GM23338 (cell line): ENCODE measurements at regions not wholly inside any gene's neighbourhood (a gene's known extent, or its start where the extent isn't known, plus 50 kb on each side); places are given as distances from the start of the nearest gene placed in this dataset.

ENCODE experiments used
- ATAC-seq: fragments of 200-7000 bp; cut with Tn5 transposase; 3 replicates; pipeline ENCODE4 v1.9.1; 2020
- DNase-seq: peaks from one replicate; pipeline ENCODE4 v3.0.0-alpha.2; 2015; ENCODE audit warnings: low spot score
- H2AFZ ChIP-seq: fragments of 200-600 bp; sonication (generic); 2 replicates; pipeline ENCODE4 v1.8.0; 2016; ENCODE audit warnings: antibody characterized with exemption, mild to moderate bottlenecking, moderate library complexity
- H3F3A ChIP-seq: fragments of 200-600 bp; sonication (generic); replicated peaks from 2 replicates; pipeline ENCODE4 v1.8.0; 2017; ENCODE audit warnings: antibody characterized with exemption, mixed run types, low read depth
- H3K27ac ChIP-seq: fragments of 200-600 bp; sonication (generic); 2 replicates; pipeline ENCODE4 v1.6.1; 2016; ENCODE audit warnings: low read depth
- H3K27me3 ChIP-seq: fragments of 200-600 bp; sonication (generic); 2 replicates; pipeline ENCODE4 v1.8.0; 2016; ENCODE audit warnings: mild to moderate bottlenecking, mixed run types, moderate library complexity; ENCODE audit not compliant: insufficient read depth
- H3K36me3 ChIP-seq: fragments of 200-600 bp; sonication (generic); 2 replicates; pipeline ENCODE4 v1.8.0; 2016; ENCODE audit warnings: mild to moderate bottlenecking; ENCODE audit not compliant: insufficient read depth
- H3K4me1 ChIP-seq: fragments of 200-600 bp; sonication (generic); 2 replicates; pipeline ENCODE4 v1.8.0; 2016; ENCODE audit warnings: mild to moderate bottlenecking, moderate library complexity; ENCODE audit not compliant: insufficient read depth
- H3K4me2 ChIP-seq: fragments of 200-600 bp; sonication (generic); 2 replicates; pipeline ENCODE4 v1.7.1; 2017; ENCODE audit warnings: mixed run types
- H3K4me3 ChIP-seq: fragments of 200-600 bp; sonication (generic); 2 replicates; pipeline ENCODE4 v1.6.1; 2016; ENCODE audit warnings: mixed run types
- H3K79me2 ChIP-seq: fragments of 200-600 bp; sonication (generic); replicated peaks from 2 replicates; pipeline ENCODE4 v1.8.0; 2017; ENCODE audit warnings: mild to moderate bottlenecking; ENCODE audit not compliant: insufficient read depth
- H3K9me2 ChIP-seq: fragments of 200-600 bp; sonication (generic); 2 replicates; pipeline ENCODE4 v1.8.0; 2017; ENCODE audit not compliant: insufficient read depth
- H4K20me1 ChIP-seq: fragments of 200-600 bp; sonication (generic); replicated peaks from 2 replicates; pipeline ENCODE4 v1.8.0; 2017; ENCODE audit warnings: mild to moderate bottlenecking; ENCODE audit not compliant: insufficient read depth
- H3K27ac Mint-ChIP-seq: 2 replicates; pipeline ENCODE4 v1.8.0; 2020; ENCODE audit warnings: inconsistent platforms, mild to moderate bottlenecking, moderate library complexity, mixed read lengths
- H3K27me3 Mint-ChIP-seq: 3 replicates; pipeline ENCODE4 v1.8.0; 2022; ENCODE audit warnings: low read depth, mild to moderate bottlenecking, moderate library complexity, mixed read lengths, inconsistent platforms; ENCODE audit not compliant: insufficient read depth, poor library complexity
- H3K36me3 Mint-ChIP-seq: 3 replicates; pipeline ENCODE4 v1.8.0; 2021; ENCODE audit warnings: low read depth, mild to moderate bottlenecking, inconsistent platforms, moderate library complexity, mixed read lengths
- H3K4me1 Mint-ChIP-seq: 3 replicates; pipeline ENCODE4 v1.8.0; 2020; ENCODE audit warnings: mild to moderate bottlenecking, inconsistent platforms, mixed read lengths
- H3K4me3 Mint-ChIP-seq: 3 replicates; pipeline ENCODE4 v1.8.0; 2021; ENCODE audit warnings: moderate library complexity, mild to moderate bottlenecking, inconsistent platforms, mixed read lengths
- H3K9me3 Mint-ChIP-seq: 3 replicates; pipeline ENCODE4 v1.8.0; 2020; ENCODE audit warnings: moderate library complexity, mild to moderate bottlenecking, inconsistent platforms, mixed read lengths
- CREB1 ChIP-seq: fragments of 250-450 bp; sonication (Bioruptor Pico); IDR thresholded peaks from 2 replicates; pipeline ENCODE4 v1.5.0; 2020; ENCODE audit warnings: low read depth, mild to moderate bottlenecking, moderate library complexity
- ETS1 ChIP-seq: IDR thresholded peaks from 2 replicates; pipeline ENCODE4 v1.6.1; 2016; ENCODE audit warnings: antibody characterized with exemption
- EZH2phosphoT487 ChIP-seq: fragments of 200-600 bp; sonication (generic); IDR thresholded peaks from one replicate; pipeline ENCODE4 v1.8.1; 2018; ENCODE audit warnings: antibody characterized with exemption; ENCODE audit not compliant: unreplicated experiment
- NANOG ChIP-seq: IDR thresholded peaks from 2 replicates; pipeline ENCODE4 v1.6.1; 2016; ENCODE audit warnings: antibody characterized with exemption, borderline replicate concordance
- POLR2AphosphoS5 ChIP-seq: IDR thresholded peaks from 2 replicates; pipeline ENCODE4 v1.6.1; 2016; ENCODE audit warnings: antibody characterized with exemption, low read depth
- STAT1 ChIP-seq: IDR thresholded peaks from one replicate; pipeline ENCODE4 v1.6.1; 2016; ENCODE audit warnings: antibody characterized with exemption; ENCODE audit not compliant: unreplicated experiment
- ZNF114 ChIP-seq: fragments of 250-450 bp; sonication (Bioruptor Pico); IDR thresholded peaks from 2 replicates; pipeline ENCODE4 v1.5.0; 2020; ENCODE audit warnings: mild to moderate bottlenecking, moderate library complexity
- ZNF331 ChIP-seq: fragments of 250-450 bp; sonication (Bioruptor Pico); IDR thresholded peaks from 2 replicates; pipeline ENCODE4 v1.5.0; 2020; ENCODE audit warnings: low read depth, mild to moderate bottlenecking, moderate library complexity
- TF ChIP-seq, protein P1 (sequence below): IDR thresholded peaks from one replicate; pipeline ENCODE4 v1.6.1; 2018; ENCODE audit warnings: antibody characterized with exemption; ENCODE audit not compliant: unreplicated experiment
- TF ChIP-seq, protein P2 (sequence below): fragments of 250-450 bp; sonication (Bioruptor Pico); IDR thresholded peaks from 2 replicates; pipeline ENCODE4 v1.5.0; 2020; ENCODE audit warnings: mild to moderate bottlenecking, moderate library complexity

DNA sequence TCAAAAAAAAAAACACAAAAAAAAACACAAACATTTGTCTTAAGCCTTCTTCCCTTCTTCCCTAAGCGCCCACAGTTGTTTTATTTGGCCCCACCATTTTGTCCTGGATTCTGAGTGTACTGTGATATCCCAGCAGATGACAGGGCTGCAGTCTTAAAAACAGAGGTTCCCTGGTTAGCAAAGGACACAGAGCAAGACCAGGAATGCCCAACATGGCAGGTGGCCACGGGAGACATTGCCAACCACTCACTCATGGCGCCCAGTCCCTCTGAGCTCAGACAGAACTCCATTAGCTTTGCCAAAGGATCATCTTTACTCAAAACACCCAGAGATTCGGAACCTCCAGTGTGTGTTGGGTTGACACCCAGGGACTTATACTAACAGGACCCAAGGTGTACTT, 249.3 kb downstream of the MRTFB start:
- Histone ChIP-seq H3K27me3 (no peaks in the 10 kb centered on the region), H3K4me1 (no peaks in the 10 kb centered on the region), H2AFZ (no peak overlapping the region), H3K4me3 (no peak overlapping the region), H3F3A (no peaks in the 10 kb centered on the region), H3K9me2 (no peaks in the 10 kb centered on the region), H3K79me2 (peaks cover 45% of the 10 kb centered on the region), H3K27ac (no peak overlapping the region), H3K4me2 (no peak overlapping the region), H4K20me1 (no peaks in the 10 kb centered on the region), H3K36me3 (0 out of 2 replicates have a peak, but pooled peaks cover 5% of the 10 kb centered on the region)
- peaks cover 6% of the 10 kb centered on the region for H3K36me3 Mint-ChIP-seq
- H3K4me3 Mint-ChIP-seq, result no peak overlapping the region
- ATAC-seq (no peak), DNase-seq (no peak)
- H3K27ac Mint-ChIP-seq, result no peak overlapping the region
- no peaks in the 10 kb centered on the region for H3K9me3 Mint-ChIP-seq
- peaks cover 5% of the 10 kb centered on the region for H3K27me3 Mint-ChIP-seq
- H3K4me1 Mint-ChIP-seq, result peaks cover 10% of the 10 kb centered on the region; the same call in 2 of the 3 replicates
- TF ChIP-seq ZNF331 (CRISPR knock-in tag) (no peak), ZNF114 (no peak), EZH2phosphoT487 (no peak), POLR2AphosphoS5 (no peak), NANOG (no peak), STAT1 (no peak), CREB1 (CRISPR knock-in tag) (no peak), ETS1 (no peak)
- TF ChIP-seq, protein P1, sequence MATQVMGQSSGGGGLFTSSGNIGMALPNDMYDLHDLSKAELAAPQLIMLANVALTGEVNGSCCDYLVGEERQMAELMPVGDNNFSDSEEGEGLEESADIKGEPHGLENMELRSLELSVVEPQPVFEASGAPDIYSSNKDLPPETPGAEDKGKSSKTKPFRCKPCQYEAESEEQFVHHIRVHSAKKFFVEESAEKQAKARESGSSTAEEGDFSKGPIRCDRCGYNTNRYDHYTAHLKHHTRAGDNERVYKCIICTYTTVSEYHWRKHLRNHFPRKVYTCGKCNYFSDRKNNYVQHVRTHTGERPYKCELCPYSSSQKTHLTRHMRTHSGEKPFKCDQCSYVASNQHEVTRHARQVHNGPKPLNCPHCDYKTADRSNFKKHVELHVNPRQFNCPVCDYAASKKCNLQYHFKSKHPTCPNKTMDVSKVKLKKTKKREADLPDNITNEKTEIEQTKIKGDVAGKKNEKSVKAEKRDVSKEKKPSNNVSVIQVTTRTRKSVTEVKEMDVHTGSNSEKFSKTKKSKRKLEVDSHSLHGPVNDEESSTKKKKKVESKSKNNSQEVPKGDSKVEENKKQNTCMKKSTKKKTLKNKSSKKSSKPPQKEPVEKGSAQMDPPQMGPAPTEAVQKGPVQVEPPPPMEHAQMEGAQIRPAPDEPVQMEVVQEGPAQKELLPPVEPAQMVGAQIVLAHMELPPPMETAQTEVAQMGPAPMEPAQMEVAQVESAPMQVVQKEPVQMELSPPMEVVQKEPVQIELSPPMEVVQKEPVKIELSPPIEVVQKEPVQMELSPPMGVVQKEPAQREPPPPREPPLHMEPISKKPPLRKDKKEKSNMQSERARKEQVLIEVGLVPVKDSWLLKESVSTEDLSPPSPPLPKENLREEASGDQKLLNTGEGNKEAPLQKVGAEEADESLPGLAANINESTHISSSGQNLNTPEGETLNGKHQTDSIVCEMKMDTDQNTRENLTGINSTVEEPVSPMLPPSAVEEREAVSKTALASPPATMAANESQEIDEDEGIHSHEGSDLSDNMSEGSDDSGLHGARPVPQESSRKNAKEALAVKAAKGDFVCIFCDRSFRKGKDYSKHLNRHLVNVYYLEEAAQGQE, result no peak
- TF ChIP-seq, protein P2, sequence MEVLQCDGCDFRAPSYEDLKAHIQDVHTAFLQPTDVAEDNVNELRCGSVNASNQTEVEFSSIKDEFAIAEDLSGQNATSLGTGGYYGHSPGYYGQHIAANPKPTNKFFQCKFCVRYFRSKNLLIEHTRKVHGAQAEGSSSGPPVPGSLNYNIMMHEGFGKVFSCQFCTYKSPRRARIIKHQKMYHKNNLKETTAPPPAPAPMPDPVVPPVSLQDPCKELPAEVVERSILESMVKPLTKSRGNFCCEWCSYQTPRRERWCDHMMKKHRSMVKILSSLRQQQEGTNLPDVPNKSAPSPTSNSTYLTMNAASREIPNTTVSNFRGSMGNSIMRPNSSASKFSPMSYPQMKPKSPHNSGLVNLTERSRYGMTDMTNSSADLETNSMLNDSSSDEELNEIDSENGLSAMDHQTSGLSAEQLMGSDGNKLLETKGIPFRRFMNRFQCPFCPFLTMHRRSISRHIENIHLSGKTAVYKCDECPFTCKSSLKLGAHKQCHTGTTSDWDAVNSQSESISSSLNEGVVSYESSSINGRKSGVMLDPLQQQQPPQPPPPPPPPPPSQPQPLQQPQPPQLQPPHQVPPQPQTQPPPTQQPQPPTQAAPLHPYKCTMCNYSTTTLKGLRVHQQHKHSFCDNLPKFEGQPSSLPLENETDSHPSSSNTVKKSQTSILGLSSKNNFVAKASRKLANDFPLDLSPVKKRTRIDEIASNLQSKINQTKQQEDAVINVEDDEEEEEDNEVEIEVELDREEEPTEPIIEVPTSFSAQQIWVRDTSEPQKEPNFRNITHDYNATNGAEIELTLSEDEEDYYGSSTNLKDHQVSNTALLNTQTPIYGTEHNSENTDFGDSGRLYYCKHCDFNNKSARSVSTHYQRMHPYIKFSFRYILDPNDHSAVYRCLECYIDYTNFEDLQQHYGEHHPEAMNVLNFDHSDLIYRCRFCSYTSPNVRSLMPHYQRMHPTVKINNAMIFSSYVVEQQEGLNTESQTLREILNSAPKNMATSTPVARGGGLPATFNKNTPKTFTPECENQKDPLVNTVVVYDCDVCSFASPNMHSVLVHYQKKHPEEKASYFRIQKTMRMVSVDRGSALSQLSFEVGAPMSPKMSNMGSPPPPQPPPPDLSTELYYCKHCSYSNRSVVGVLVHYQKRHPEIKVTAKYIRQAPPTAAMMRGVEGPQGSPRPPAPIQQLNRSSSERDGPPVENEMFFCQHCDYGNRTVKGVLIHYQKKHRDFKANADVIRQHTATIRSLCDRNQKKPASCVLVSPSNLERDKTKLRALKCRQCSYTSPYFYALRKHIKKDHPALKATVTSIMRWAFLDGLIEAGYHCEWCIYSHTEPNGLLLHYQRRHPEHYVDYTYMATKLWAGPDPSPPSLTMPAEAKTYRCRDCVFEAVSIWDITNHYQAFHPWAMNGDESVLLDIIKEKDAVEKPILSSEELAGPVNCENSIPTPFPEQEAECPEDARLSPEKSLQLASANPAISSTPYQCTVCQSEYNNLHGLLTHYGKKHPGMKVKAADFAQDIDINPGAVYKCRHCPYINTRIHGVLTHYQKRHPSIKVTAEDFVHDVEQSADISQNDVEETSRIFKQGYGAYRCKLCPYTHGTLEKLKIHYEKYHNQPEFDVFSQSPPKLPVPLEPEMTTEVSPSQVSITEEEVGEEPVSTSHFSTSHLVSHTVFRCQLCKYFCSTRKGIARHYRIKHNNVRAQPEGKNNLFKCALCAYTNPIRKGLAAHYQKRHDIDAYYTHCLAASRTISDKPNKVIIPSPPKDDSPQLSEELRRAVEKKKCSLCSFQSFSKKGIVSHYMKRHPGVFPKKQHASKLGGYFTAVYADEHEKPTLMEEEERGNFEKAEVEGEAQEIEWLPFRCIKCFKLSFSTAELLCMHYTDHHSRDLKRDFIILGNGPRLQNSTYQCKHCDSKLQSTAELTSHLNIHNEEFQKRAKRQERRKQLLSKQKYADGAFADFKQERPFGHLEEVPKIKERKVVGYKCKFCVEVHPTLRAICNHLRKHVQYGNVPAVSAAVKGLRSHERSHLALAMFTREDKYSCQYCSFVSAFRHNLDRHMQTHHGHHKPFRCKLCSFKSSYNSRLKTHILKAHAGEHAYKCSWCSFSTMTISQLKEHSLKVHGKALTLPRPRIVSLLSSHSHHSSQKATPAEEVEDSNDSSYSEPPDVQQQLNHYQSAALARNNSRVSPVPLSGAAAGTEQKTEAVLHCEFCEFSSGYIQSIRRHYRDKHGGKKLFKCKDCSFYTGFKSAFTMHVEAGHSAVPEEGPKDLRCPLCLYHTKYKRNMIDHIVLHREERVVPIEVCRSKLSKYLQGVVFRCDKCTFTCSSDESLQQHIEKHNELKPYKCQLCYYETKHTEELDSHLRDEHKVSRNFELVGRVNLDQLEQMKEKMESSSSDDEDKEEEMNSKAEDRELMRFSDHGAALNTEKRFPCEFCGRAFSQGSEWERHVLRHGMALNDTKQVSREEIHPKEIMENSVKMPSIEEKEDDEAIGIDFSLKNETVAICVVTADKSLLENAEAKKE (CRISPR knock-in tag), result no peak
